MM.1S (cell line): ENCODE measurements at regions not wholly inside any gene's neighbourhood (a gene's known extent, or its start where the extent isn't known, plus 50 kb on each side); places are given as distances from the start of the nearest gene placed in this dataset.

Source experiments
- DNase-seq: peaks from one replicate; pipeline ENCODE4 v3.0.0-alpha.2; 2015
- H2AFZ ChIP-seq: fragments of 300-600 bp; sonication (generic); 2 replicates; pipeline ENCODE4 v1.6.0; 2016; ENCODE audit warnings: antibody characterized with exemption, low read length
- H3F3A ChIP-seq: fragments of 300-600 bp; sonication (generic); 2 replicates; pipeline ENCODE4 v1.6.1; 2016; ENCODE audit warnings: mild to moderate bottlenecking, antibody characterized with exemption, low read length, moderate library complexity, mixed read lengths; ENCODE audit not compliant: insufficient read depth
- H3K27ac ChIP-seq: fragments of 300-600 bp; sonication (generic); 2 replicates; pipeline ENCODE4 v1.5.1; 2016; ENCODE audit warnings: mild to moderate bottlenecking, low read length
- H3K27me3 ChIP-seq: fragments of 300-600 bp; sonication (generic); replicated peaks from 2 replicates; pipeline ENCODE4 v1.6.0; 2016; ENCODE audit warnings: low read length; ENCODE audit not compliant: insufficient read depth
- H3K36me3 ChIP-seq: fragments of 300-600 bp; sonication (generic); replicated peaks from 2 replicates; pipeline ENCODE4 v1.6.1; 2016; ENCODE audit warnings: mild to moderate bottlenecking, low read length, mixed read lengths; ENCODE audit not compliant: insufficient read depth
- H3K4me1 ChIP-seq: fragments of 300-600 bp; sonication (generic); 2 replicates; pipeline ENCODE4 v1.6.1; 2016; ENCODE audit warnings: low read length, mixed read lengths
- H3K4me2 ChIP-seq: fragments of 300-600 bp; sonication (generic); 2 replicates; pipeline ENCODE4 v1.6.0; 2016; ENCODE audit warnings: low read depth, low read length
- H3K4me3 ChIP-seq: fragments of 300-600 bp; sonication (generic); 2 replicates; pipeline ENCODE4 v1.5.1; 2016; ENCODE audit warnings: low read length, mixed read lengths
- H3K79me2 ChIP-seq: fragments of 300-600 bp; sonication (generic); 2 replicates; pipeline ENCODE4 v1.6.1; 2016; ENCODE audit warnings: mixed run types, low read length, mixed read lengths
- H3K9ac ChIP-seq: fragments of 300-600 bp; sonication (generic); 2 replicates; pipeline ENCODE4 v1.6.1; 2016; ENCODE audit warnings: low read length, mixed read lengths
- H3K9me2 ChIP-seq: fragments of 300-600 bp; sonication (generic); replicated peaks from 2 replicates; pipeline ENCODE4 v1.6.1; 2016; ENCODE audit warnings: mild to moderate bottlenecking, low read length, mixed read lengths; ENCODE audit not compliant: insufficient read depth
- H3K9me3 ChIP-seq: fragments of 300-600 bp; sonication (generic); replicated peaks from 2 replicates; pipeline ENCODE4 v1.6.1; 2016; ENCODE audit warnings: mild to moderate bottlenecking, low read length, mixed read lengths; ENCODE audit not compliant: insufficient read depth
- H4K20me1 ChIP-seq: fragments of 300-600 bp; sonication (generic); 2 replicates; pipeline ENCODE4 v1.6.1; 2016; ENCODE audit warnings: mild to moderate bottlenecking, low read length, moderate library complexity, mixed read lengths; ENCODE audit not compliant: insufficient read depth
- EZH2 ChIP-seq: fragments of 300-600 bp; sonication (generic); optimal IDR thresholded peaks from 2 replicates; pipeline ENCODE3; 2017; ENCODE audit warnings: low read depth, mild to moderate bottlenecking, antibody characterized with exemption, low read length, mixed read lengths
- EZH2phosphoT487 ChIP-seq: fragments of 300-600 bp; sonication (generic); IDR thresholded peaks from 2 replicates; pipeline ENCODE4 v1.6.1; 2018; ENCODE audit warnings: antibody characterized with exemption, low read length
- TF ChIP-seq, protein P1 (sequence below): fragments of 300-600 bp; sonication (generic); IDR thresholded peaks from 2 replicates; pipeline ENCODE4 v1.5.1; 2016; ENCODE audit warnings: antibody characterized with exemption, low read length, mixed read lengths

DNA sequence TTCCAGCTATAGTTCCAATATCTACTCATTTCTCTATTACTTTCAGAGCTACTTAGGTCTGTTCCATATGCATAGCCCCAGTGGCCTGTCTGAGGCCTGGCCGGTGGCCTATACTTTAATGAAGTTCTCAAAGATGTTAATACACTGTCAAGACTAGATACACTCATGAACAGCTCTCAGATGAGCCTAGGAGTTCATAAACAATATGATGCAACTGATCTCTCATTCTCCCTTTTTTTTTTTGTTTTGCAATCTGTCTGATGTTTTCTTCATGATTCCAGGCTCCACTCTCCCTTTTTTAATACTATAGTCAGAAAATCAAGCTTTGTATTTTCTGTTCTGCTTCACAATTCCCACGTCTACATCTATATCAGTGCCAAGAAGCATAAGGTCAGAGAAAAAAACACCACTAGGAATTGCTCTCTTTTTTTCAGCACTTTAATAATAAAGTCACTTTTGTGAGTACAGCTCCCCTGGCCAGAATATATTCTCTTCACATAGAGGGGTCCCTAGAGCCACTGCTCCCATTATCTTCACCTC is 321.0 kb downstream of the C7orf25 start:
- Histone ChIP-seq H4K20me1 (no peaks in the 10 kb centered on the region), H3K4me2 (no peak overlapping the region), H3K27me3 (no peaks in the 10 kb centered on the region), H3F3A (no peaks in the 10 kb centered on the region), H3K9me2 (no peaks in the 10 kb centered on the region), H3K27ac (no peak overlapping the region), H3K4me3 (no peak overlapping the region), H3K36me3 (no peaks in the 10 kb centered on the region), H3K9me3 (no peaks in the 10 kb centered on the region), H2AFZ (no peak overlapping the region), H3K4me1 (peaks cover 7% of the 10 kb centered on the region; the same call in 1 of the 2 replicates), H3K9ac (no peak overlapping the region), H3K79me2 (no peaks in the 10 kb centered on the region)
- TF ChIP-seq, protein P1, sequence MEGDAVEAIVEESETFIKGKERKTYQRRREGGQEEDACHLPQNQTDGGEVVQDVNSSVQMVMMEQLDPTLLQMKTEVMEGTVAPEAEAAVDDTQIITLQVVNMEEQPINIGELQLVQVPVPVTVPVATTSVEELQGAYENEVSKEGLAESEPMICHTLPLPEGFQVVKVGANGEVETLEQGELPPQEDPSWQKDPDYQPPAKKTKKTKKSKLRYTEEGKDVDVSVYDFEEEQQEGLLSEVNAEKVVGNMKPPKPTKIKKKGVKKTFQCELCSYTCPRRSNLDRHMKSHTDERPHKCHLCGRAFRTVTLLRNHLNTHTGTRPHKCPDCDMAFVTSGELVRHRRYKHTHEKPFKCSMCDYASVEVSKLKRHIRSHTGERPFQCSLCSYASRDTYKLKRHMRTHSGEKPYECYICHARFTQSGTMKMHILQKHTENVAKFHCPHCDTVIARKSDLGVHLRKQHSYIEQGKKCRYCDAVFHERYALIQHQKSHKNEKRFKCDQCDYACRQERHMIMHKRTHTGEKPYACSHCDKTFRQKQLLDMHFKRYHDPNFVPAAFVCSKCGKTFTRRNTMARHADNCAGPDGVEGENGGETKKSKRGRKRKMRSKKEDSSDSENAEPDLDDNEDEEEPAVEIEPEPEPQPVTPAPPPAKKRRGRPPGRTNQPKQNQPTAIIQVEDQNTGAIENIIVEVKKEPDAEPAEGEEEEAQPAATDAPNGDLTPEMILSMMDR, result no peak
- TF ChIP-seq EZH2phosphoT487 (no peak), EZH2 (no peak)
- DNase-seq, result no peak

DNA sequence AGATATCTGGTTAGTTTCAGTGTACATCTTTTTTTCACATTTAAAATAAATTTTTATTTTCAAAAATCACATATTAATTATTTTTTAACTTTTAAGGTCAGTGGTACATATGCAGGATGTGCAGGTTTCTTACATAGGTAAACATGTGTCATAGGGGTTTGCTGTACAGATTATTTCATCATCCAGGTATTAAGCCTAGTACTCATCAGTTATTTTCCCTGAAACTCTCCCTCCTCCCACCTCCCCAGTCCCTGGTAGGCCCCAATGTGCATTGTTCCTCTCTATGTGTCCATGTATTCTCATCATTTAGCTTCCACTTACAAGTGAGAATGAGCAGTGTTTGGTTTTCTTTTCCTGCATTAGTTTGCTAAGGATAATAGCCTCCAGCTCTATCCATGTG is 323.0 kb downstream of the C7orf25 start:
- H3K4me3 ChIP-seq, result no peak overlapping the region
- no peak overlapping the region for H3K27ac ChIP-seq
- DNase-seq, result no peak
- no peaks in the 10 kb centered on the region for H3K9me3 ChIP-seq
- H3K9me2 ChIP-seq, result no peaks in the 10 kb centered on the region
- H3K9ac ChIP-seq, result no peak overlapping the region
- TF ChIP-seq EZH2phosphoT487, result no peak
- H3K79me2 ChIP-seq, result no peaks in the 10 kb centered on the region
- no peaks in the 10 kb centered on the region for H3K36me3 ChIP-seq
- no peaks in the 10 kb centered on the region for H4K20me1 ChIP-seq
- H3K4me2 ChIP-seq, result no peak overlapping the region
- no peaks in the 10 kb centered on the region for H3K27me3 ChIP-seq
- no peak overlapping the region for H2AFZ ChIP-seq
- no peaks in the 10 kb centered on the region for H3F3A ChIP-seq
- peaks cover 7% of the 10 kb centered on the region; the same call in 1 of the 2 replicates for H3K4me1 ChIP-seq

DNA sequence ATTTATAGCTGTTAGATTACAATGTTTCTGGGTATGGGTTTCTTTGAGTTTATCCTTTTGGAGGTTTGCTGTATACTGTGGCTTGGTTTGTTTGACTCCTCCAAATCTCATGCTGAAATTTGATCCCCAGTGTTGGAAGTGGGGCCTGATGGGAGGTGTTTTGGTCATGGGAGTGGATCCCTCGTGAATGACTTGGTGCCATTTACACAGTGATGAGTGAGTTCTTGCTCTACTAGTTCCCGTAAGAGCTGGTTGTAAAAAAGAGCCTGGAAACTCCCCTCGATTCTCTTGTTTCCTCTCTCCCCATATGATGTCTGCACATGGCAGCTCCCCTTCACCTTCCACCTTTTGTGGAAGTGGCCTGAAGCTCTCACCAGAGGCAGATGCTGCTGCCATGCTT is 324.1 kb downstream of the C7orf25 start:
- Histone ChIP-seq H2AFZ (no peak overlapping the region), H3K4me2 (no peak overlapping the region)

DNA sequence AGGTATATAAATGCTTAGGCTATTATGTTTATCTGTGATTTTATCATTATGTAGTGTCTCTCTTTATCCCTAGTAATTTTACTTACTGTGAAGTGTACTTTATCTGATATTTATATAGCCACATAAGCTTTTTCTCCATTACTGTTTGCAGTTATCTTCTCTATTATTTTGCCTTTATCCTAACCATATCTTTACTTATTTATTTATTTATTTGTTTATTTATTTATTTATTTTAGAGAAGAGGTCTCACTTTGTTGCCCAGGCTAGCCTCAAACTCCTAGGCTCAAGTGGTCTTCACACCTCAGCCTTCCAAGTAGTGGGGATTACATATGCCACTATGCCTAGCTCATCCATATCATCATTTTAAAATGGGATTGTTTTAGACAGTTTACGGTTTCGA is 331.8 kb downstream of the C7orf25 start:
- no peaks in the 10 kb centered on the region for H3K36me3 ChIP-seq
- H3K79me2 ChIP-seq, result no peaks in the 10 kb centered on the region
- H3F3A ChIP-seq, result no peaks in the 10 kb centered on the region
- no peaks in the 10 kb centered on the region for H4K20me1 ChIP-seq
- no peaks in the 10 kb centered on the region for H3K4me1 ChIP-seq
- no peak overlapping the region for H2AFZ ChIP-seq
- H3K27me3 ChIP-seq, result no peaks in the 10 kb centered on the region
- H3K4me3 ChIP-seq, result no peak overlapping the region
- no peak for DNase-seq
- H3K9me2 ChIP-seq, result no peaks in the 10 kb centered on the region
- H3K9ac ChIP-seq, result no peak overlapping the region
- H3K9me3 ChIP-seq, result no peaks in the 10 kb centered on the region
- TF ChIP-seq EZH2phosphoT487, result no peak
- TF ChIP-seq, protein P1, result no peak
- TF ChIP-seq EZH2, result no peak
- H3K4me2 ChIP-seq, result no peak overlapping the region
- no peak overlapping the region for H3K27ac ChIP-seq

More for the DNA sequence above, 324.1 kb downstream of the C7orf25 start:
- Histone ChIP-seq H3K9me2 (no peaks in the 10 kb centered on the region), H3K27ac (no peak overlapping the region), H3F3A (no peaks in the 10 kb centered on the region), H4K20me1 (no peaks in the 10 kb centered on the region), H3K79me2 (no peaks in the 10 kb centered on the region), H3K9ac (no peak overlapping the region), H3K4me1 (peaks cover 5% of the 10 kb centered on the region; the same call in 1 of the 2 replicates), H3K4me3 (no peak overlapping the region), H3K36me3 (no peaks in the 10 kb centered on the region), H3K27me3 (no peaks in the 10 kb centered on the region), H3K9me3 (no peaks in the 10 kb centered on the region)
- no peak for DNase-seq
- TF ChIP-seq EZH2 (no peak), EZH2phosphoT487 (no peak)
